Right lobe of liver (tissue), 6 donors: ENCODE measurements at regions not wholly inside any gene's neighbourhood (a gene's known extent, or its start where the extent isn't known, plus 50 kb on each side); places are given as distances from the start of the nearest gene placed in this dataset.

Experiments used
- ATAC-seq, 4 donors: fragments of 200-7000 bp; cut with Tn5 transposase; one replicate each; pipeline ENCODE4 v1.9.1; 2020; ENCODE audit warnings: mild to moderate bottlenecking in 4 of 4, moderate library complexity in 4 of 4
- DNase-seq, 3 donors: peaks; one replicate each; pipeline ENCODE4 v3.0.0-alpha.2; 2020
- H3K27ac ChIP-seq, 3 donors: fragments of 200-600 bp; one replicate each; pipeline ENCODE4 v1.8.0; 2022
- H3K27me3 ChIP-seq, 2 donors: fragments of 200-600 bp; one replicate each; pipeline ENCODE4 v1.8.0; 2022
- H3K36me3 ChIP-seq, 4 donors: fragments of 200-600 bp; sonication (generic) in 1 of 4; one replicate each; pipeline versions ENCODE4 v1.5.1 to v1.8.0; 2017 to 2022; ENCODE audit warnings: control low read depth in 1 of 4
- H3K4me1 ChIP-seq, 4 donors: fragments of 200-600 bp; sonication (generic) in 1 of 4; one replicate each; pipeline versions ENCODE4 v1.5.1 to v1.8.0; 2017 to 2022; ENCODE audit warnings: control low read depth in 1 of 4
- H3K4me3 ChIP-seq, 3 donors: fragments of 200-600 bp; one replicate each; pipeline ENCODE4 v1.8.0; 2022
- H3K9me3 ChIP-seq, 4 donors: fragments of 200-600 bp; sonication (generic) in 1 of 4; one replicate each; pipeline versions ENCODE4 v1.5.1 to v1.8.0; 2017 to 2022; ENCODE audit warnings: control low read depth in 1 of 4
- POLR2A ChIP-seq: fragments of 450-650 bp; IDR thresholded peaks from one replicate; pipeline ENCODE4 v1.6.1; 2017; ENCODE audit warnings: antibody characterized with exemption, mild to moderate bottlenecking
- WGBS: methylation state at CpG from one replicate; pipeline ENCODE4 v1.1.6; 2018; ENCODE audit warnings: low coverage, low lambda C conversion rate; ENCODE audit not compliant: insufficient coverage; ENCODE audit errors: missing lambda C conversion rate; 5-methylcytosine and 5-hydroxymethylcytosine counted together
- intact Hi-C, 2 donors: fragments of 100-400 bp; cut with DNase I; formaldehyde crosslinking; loops; one replicate each; pipeline versions ENCODE4 v1.11.2 to v1.14.1; 2022
- TF ChIP-seq, protein P1 (sequence below), 4 donors: fragments of 200-600 bp in 3 of 4; fragments of 450-650 bp in 1 of 4; IDR thresholded peaks; one replicate each; pipeline versions ENCODE4 v1.5.1 to v1.8.0; 2016 to 2022; ENCODE audit warnings: antibody characterized with exemption in 4 of 4, mild to moderate bottlenecking in 2 of 4
- donor health status: DM: no; HTN: yes; CAD: no.
- donor health status: DM: no; HTN: no; CAD: no.
- donor health status: DM: no; HTN: no; CAD: no.
- donor health status: DM: no; HTN: yes; CAD: no.
- donor health status: DM: no; HTN: yes; CAD: no.

DNA sequence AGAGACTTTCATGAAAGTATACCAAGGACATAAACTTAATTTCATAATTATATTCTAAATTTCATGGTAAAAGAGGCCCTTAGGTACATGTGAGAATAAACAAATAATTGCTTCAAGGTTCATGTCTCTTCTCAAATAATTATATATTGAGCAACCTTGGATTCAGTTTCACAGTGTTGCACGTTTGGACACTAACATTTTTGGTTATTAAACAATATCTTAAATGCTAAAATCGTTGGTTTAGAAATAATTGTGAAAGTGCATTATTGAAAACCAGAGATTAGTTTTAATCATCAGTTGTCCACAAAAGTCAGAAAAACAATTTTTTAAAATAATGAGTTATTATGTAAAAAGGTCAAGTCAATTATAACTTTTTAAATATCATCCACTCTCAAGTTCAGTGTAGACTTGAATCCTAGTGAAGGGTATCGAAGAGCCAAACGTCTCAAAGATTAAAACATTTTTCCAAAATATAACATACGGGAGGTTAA is 227.1 kb upstream of the DEFB112 start:
- H3K4me3 ChIP-seq = no peak overlapping the region
- WGBS = 26% methylated on average over 5 of the region's 5 CpGs
- no peaks in the 10 kb centered on the region for H3K9me3 ChIP-seq
- TF ChIP-seq, protein P1, sequence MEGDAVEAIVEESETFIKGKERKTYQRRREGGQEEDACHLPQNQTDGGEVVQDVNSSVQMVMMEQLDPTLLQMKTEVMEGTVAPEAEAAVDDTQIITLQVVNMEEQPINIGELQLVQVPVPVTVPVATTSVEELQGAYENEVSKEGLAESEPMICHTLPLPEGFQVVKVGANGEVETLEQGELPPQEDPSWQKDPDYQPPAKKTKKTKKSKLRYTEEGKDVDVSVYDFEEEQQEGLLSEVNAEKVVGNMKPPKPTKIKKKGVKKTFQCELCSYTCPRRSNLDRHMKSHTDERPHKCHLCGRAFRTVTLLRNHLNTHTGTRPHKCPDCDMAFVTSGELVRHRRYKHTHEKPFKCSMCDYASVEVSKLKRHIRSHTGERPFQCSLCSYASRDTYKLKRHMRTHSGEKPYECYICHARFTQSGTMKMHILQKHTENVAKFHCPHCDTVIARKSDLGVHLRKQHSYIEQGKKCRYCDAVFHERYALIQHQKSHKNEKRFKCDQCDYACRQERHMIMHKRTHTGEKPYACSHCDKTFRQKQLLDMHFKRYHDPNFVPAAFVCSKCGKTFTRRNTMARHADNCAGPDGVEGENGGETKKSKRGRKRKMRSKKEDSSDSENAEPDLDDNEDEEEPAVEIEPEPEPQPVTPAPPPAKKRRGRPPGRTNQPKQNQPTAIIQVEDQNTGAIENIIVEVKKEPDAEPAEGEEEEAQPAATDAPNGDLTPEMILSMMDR (IDR thresholded peaks at IDR 0.05) = no peak
- TF ChIP-seq POLR2A = no peak
- no peaks in the 10 kb centered on the region for H3K4me1 ChIP-seq
- H3K36me3 ChIP-seq = no peaks in the 10 kb centered on the region
- no peaks in the 10 kb centered on the region for H3K27me3 ChIP-seq
- intact Hi-C loops = no loop called here
- H3K27ac ChIP-seq = no peak overlapping the region
- ATAC-seq (no peak), DNase-seq (no peak)

DNA sequence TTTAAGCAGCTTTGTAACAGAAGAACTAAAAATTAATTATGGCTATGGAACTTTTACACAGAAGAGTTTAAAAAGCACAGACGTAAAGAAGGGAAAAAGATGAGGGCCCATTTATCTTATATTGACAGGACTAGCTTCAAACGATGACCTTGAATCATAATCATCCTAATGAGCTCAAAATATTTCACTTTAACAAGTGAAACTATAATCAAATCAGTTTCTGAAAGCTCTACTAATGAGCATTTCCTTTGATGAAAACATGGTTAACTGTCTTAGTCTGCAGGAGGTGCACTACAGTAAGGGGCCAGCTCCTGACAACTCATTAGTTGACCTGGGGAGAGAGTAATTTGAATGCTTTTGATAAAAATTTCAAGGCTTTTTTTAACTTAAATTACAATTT is 228.0 kb upstream of the DEFB112 start:
- no peak for TF ChIP-seq POLR2A
- TF ChIP-seq, protein P1 (IDR thresholded peaks at IDR 0.05) = no peak
- Histone ChIP-seq H3K36me3 (no peaks in the 10 kb centered on the region), H3K27ac (no peak overlapping the region), H3K9me3 (no peaks in the 10 kb centered on the region), H3K27me3 (no peaks in the 10 kb centered on the region), H3K4me1 (no peaks in the 10 kb centered on the region), H3K4me3 (no peak overlapping the region)
- WGBS = 14% methylated on average over 2 of the region's 2 CpGs
- intact Hi-C loops = no loop called here
- DNase-seq = no peak
- no peak for ATAC-seq

DNA sequence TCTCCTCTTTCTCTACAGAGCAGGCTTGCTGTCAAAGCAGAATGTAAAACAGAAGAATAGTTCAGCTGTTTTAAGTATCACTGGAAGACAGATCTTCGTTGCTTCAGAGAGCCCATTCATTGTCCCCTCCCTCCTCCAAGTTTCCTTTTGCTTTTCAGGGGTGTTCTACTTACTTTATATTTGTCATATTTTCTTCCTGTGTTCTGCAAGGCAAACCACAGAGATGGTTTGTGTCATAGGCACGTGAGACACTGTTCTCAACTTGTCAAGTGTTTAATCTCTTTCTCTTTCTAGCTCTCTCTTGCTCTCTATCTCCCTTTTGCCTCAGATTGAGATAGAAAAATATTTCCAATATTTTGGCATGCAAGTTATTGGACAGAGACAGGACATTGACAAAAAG is 228.9 kb upstream of the DEFB112 start:
- ATAC-seq (no peak), DNase-seq (no peak)
- TF ChIP-seq, protein P1 (IDR thresholded peaks at IDR 0.05) = no peak
- no peak for TF ChIP-seq POLR2A
- Histone ChIP-seq H3K27me3 (no peaks in the 10 kb centered on the region), H3K9me3 (no peaks in the 10 kb centered on the region), H3K4me3 (no peak overlapping the region), H3K27ac (no peak overlapping the region), H3K36me3 (no peaks in the 10 kb centered on the region), H3K4me1 (no peaks in the 10 kb centered on the region)
- intact Hi-C loops = no loop called here
- 14% methylated on average over 2 of the region's 2 CpGs for WGBS

DNA sequence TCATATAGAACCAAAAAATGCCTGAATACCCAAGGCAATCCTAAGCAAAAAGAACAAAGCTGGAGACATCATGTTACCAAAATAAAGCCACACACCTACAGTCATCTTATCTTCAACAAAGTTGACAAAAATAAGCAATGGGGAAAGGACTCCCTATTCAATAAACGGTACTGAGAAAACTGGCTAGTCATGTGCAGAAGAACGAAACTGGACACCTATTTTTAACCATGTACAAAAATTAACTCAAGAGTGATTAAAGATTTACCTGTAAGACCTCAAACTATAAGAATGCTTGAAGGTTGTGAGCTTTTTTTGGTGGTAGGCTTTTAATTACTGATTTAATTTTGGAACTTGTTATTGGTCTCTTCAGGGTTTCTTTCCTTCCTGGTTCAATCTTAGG is 236.0 kb upstream of the DEFB112 start:
- DNase-seq (no peak), ATAC-seq (no peak)
- intact Hi-C loops = no loop called here
- Histone ChIP-seq H3K4me1 (no peaks in the 10 kb centered on the region), H3K9me3 (no peaks in the 10 kb centered on the region), H3K4me3 (no peak overlapping the region), H3K27me3 (no peaks in the 10 kb centered on the region), H3K27ac (no peak overlapping the region), H3K36me3 (no peaks in the 10 kb centered on the region)
- TF ChIP-seq POLR2A = no peak
- TF ChIP-seq, protein P1 (IDR thresholded peaks at IDR 0.05) = no peak
- WGBS = 33% methylated on average over 2 of the region's 2 CpGs

DNA sequence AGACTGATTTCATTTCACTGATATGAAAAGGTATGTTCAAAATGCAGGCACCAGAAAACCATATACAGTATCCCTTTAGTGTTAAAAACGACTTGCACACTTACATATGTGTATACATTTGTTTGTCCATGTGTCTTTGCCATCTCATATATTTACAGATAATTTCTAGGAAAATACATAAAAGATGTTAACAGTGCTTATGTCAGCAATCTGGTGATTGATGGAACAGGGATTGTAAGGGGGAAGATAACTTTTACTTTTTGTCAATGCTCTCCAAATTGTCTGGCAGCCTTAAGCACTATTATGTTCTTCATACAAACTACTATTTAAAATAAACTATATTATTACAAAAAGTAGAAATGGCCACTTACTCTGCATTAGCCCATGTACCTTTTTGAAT is 238.5 kb upstream of the DEFB112 start:
- Histone ChIP-seq H3K27me3 (no peaks in the 10 kb centered on the region), H3K27ac (no peak overlapping the region), H3K4me3 (no peak overlapping the region), H3K9me3 (no peaks in the 10 kb centered on the region), H3K36me3 (no peaks in the 10 kb centered on the region), H3K4me1 (no peaks in the 10 kb centered on the region)
- no peak for TF ChIP-seq POLR2A
- TF ChIP-seq, protein P1 (IDR thresholded peaks at IDR 0.05) = no peak
- DNase-seq (no peak), ATAC-seq (no peak)
- intact Hi-C loops = no loop called here
- WGBS = 5% methylated on average over 1 of the region's 1 CpG
